HEK293 (cell line): ENCODE measurements at regions not wholly inside any gene's neighbourhood (a gene's known extent, or its start where the extent isn't known, plus 50 kb on each side); places are given as distances from the start of the nearest gene placed in this dataset.

Source experiments
- CTCF ChIA-PET: fragments of 350-600 bp; formaldehyde crosslinking; extraction: SDS; loops from one replicate; lab custom pipeline; 2021; ENCODE audit warnings: antibody characterized with exemption; lab: Yijun Ruan, JAX
- POLR2A ChIA-PET: fragments of 300-600 bp; formaldehyde crosslinking; extraction: SDS; loops from one replicate; lab custom pipeline; 2020; ENCODE audit warnings: antibody characterized with exemption, inconsistent platforms; lab: Yijun Ruan, JAX
- H3K27ac ChIP-seq: fragments of 200-500 bp; sonication (Bioruptor generic); 2 replicates; pipeline ENCODE4 v1.5.1; 2014; ENCODE audit warnings: low read depth, low read length, control low read depth, inconsistent platforms; ENCODE audit errors: extremely low read depth
- H3K36me3 ChIP-seq, 2 experiments: fragments of 200-500 bp in 1 of 2; sonication (Bioruptor generic) in 1 of 2; 1 replicate in 1 of 2; 2 replicates in 1 of 2; pipeline ENCODE4 v1.5.1; 2014 to 2017; ENCODE audit warnings: inconsistent platforms in 2 of 2, low read length in 2 of 2; ENCODE audit not compliant: control insufficient read depth in 2 of 2, insufficient read depth in 1 of 2
- H3K4me1 ChIP-seq: fragments of 200-500 bp; sonication (Bioruptor generic); 2 replicates; pipeline ENCODE4 v1.5.1; 2014; ENCODE audit warnings: mild to moderate bottlenecking, low read length, inconsistent platforms; ENCODE audit not compliant: control insufficient read depth, insufficient read depth
- H3K4me3 ChIP-seq: 2 replicates; pipeline ENCODE4 v1.5.1; 2011; ENCODE audit warnings: low read depth, mild to moderate bottlenecking, control low read depth, low read length, moderate library complexity
- H3K9me3 ChIP-seq: fragments of 200-500 bp; sonication (Bioruptor generic); 2 replicates; pipeline ENCODE4 v1.5.1; 2014; ENCODE audit warnings: low read depth, low read length, inconsistent platforms; ENCODE audit not compliant: control insufficient read depth, insufficient read depth
- BCL6B ChIP-seq: fragments of 450-650 bp; formaldehyde crosslinking; IDR thresholded peaks from 2 replicates; pipeline ENCODE4 v1.5.1; 2017; ENCODE audit warnings: missing biosample characterization, missing genetic modification characterization
- CTCF ChIP-seq: fragments of 450-650 bp; formaldehyde crosslinking; IDR thresholded peaks from 2 replicates; pipeline ENCODE4 v1.5.1; 2016; ENCODE audit warnings: missing biosample characterization, missing genetic modification characterization
- HIC1 ChIP-seq: fragments of 450-650 bp; formaldehyde crosslinking; IDR thresholded peaks from 2 replicates; pipeline ENCODE4 v1.5.1; 2016; ENCODE audit warnings: missing biosample characterization, missing genetic modification characterization
- RBAK ChIP-seq: fragments of 450-650 bp; formaldehyde crosslinking; IDR thresholded peaks from 2 replicates; pipeline ENCODE4 v1.5.1; 2016; ENCODE audit warnings: missing biosample characterization, missing genetic modification characterization
- SALL2 ChIP-seq: fragments of 450-650 bp; formaldehyde crosslinking; IDR thresholded peaks from 2 replicates; pipeline ENCODE4 v1.5.0; 2017; ENCODE audit warnings: missing biosample characterization, mild to moderate bottlenecking, missing genetic modification characterization, borderline replicate concordance
- ZBTB49 ChIP-seq: fragments of 450-650 bp; formaldehyde crosslinking; IDR thresholded peaks from 2 replicates; pipeline ENCODE4 v1.5.1; 2016; ENCODE audit warnings: missing biosample characterization, missing genetic modification characterization, low read depth
- ZEB2 ChIP-seq: fragments of 450-650 bp; formaldehyde crosslinking; IDR thresholded peaks from 2 replicates; pipeline ENCODE4 v1.5.1; 2016; ENCODE audit warnings: missing biosample characterization, missing genetic modification characterization
- ZNF133 ChIP-seq: fragments of 450-650 bp; formaldehyde crosslinking; IDR thresholded peaks from 2 replicates; pipeline ENCODE4 v1.5.1; 2016; ENCODE audit warnings: missing biosample characterization, missing genetic modification characterization
- ZNF138 ChIP-seq: fragments of 450-650 bp; formaldehyde crosslinking; IDR thresholded peaks from 2 replicates; pipeline ENCODE4 v1.5.1; 2016; ENCODE audit warnings: missing biosample characterization, missing genetic modification characterization, borderline replicate concordance
- ZNF140 ChIP-seq: fragments of 450-650 bp; formaldehyde crosslinking; IDR thresholded peaks from 2 replicates; pipeline ENCODE4 v1.5.1; 2016; ENCODE audit warnings: missing biosample characterization, missing genetic modification characterization
- ZNF184 ChIP-seq: fragments of 450-650 bp; IDR thresholded peaks from 2 replicates; pipeline ENCODE4 v1.5.1; 2018; ENCODE audit warnings: missing biosample characterization, mild to moderate bottlenecking, missing genetic modification characterization
- ZNF19 ChIP-seq: fragments of 450-650 bp; formaldehyde crosslinking; IDR thresholded peaks from 2 replicates; pipeline ENCODE4; 2016; ENCODE audit warnings: missing biosample characterization, missing genetic modification characterization, low read depth
- ZNF248 ChIP-seq: fragments of 450-650 bp; formaldehyde crosslinking; IDR thresholded peaks from 2 replicates; pipeline ENCODE4 v1.5.1; 2017; ENCODE audit warnings: missing biosample characterization, missing genetic modification characterization
- ZNF280C ChIP-seq: fragments of 450-650 bp; formaldehyde crosslinking; IDR thresholded peaks from 2 replicates; pipeline ENCODE4 v1.5.1; 2016; ENCODE audit warnings: missing biosample characterization, missing genetic modification characterization
- ZNF350 ChIP-seq: fragments of 450-650 bp; formaldehyde crosslinking; IDR thresholded peaks from 2 replicates; pipeline ENCODE4 v1.5.0; 2017; ENCODE audit warnings: missing biosample characterization, mild to moderate bottlenecking, missing genetic modification characterization
- ZNF394 ChIP-seq: fragments of 450-650 bp; formaldehyde crosslinking; IDR thresholded peaks from 2 replicates; pipeline ENCODE4 v1.5.1; 2016; ENCODE audit warnings: missing biosample characterization, missing genetic modification characterization, mild to moderate bottlenecking, moderate library complexity, borderline replicate concordance
- ZNF514 ChIP-seq: fragments of 450-650 bp; formaldehyde crosslinking; IDR thresholded peaks from 2 replicates; pipeline ENCODE4 v1.5.1; 2016; ENCODE audit warnings: missing biosample characterization, missing genetic modification characterization
- ZNF558 ChIP-seq: fragments of 450-650 bp; formaldehyde crosslinking; IDR thresholded peaks from 2 replicates; pipeline ENCODE4 v1.5.1; 2016; ENCODE audit warnings: missing biosample characterization, missing genetic modification characterization
- ZNF561 ChIP-seq: fragments of 450-650 bp; IDR thresholded peaks from 2 replicates; pipeline ENCODE4 v1.5.1; 2018; ENCODE audit warnings: missing biosample characterization, missing genetic modification characterization, borderline replicate concordance
- ZNF623 ChIP-seq: fragments of 450-650 bp; formaldehyde crosslinking; IDR thresholded peaks from 2 replicates; pipeline ENCODE4 v1.5.1; 2016; ENCODE audit warnings: missing biosample characterization, missing genetic modification characterization
- ZNF658 ChIP-seq: fragments of 450-650 bp; formaldehyde crosslinking; IDR thresholded peaks from 2 replicates; pipeline ENCODE4; 2016; ENCODE audit warnings: missing biosample characterization, missing genetic modification characterization
- ZNF660 ChIP-seq: fragments of 450-650 bp; IDR thresholded peaks from 2 replicates; pipeline ENCODE4 v1.5.1; 2018; ENCODE audit warnings: missing biosample characterization, mild to moderate bottlenecking, missing genetic modification characterization
- ZNF664 ChIP-seq: fragments of 450-650 bp; formaldehyde crosslinking; IDR thresholded peaks from 2 replicates; pipeline ENCODE4 v1.5.1; 2016; ENCODE audit warnings: missing biosample characterization, missing genetic modification characterization
- ZNF692 ChIP-seq: fragments of 450-650 bp; formaldehyde crosslinking; IDR thresholded peaks from 2 replicates; pipeline ENCODE4 v1.5.1; 2016; ENCODE audit warnings: missing biosample characterization, missing genetic modification characterization
- ZNF776 ChIP-seq: fragments of 450-650 bp; formaldehyde crosslinking; IDR thresholded peaks from 2 replicates; pipeline ENCODE4 v1.5.0; 2017; ENCODE audit warnings: missing biosample characterization, missing genetic modification characterization, borderline replicate concordance

- no peak for TF ChIP-seq ZNF660 (tag by site-specific recombination)
- TF ChIP-seq ZNF776 (tag by site-specific recombination) = no peak
- no peak for TF ChIP-seq ZBTB49 (tag by site-specific recombination)
- TF ChIP-seq HIC1 (tag by site-specific recombination) = no peak
- TF ChIP-seq ZNF558 (tag by site-specific recombination) = no peak
- TF ChIP-seq BCL6B = no peak
- no peak for TF ChIP-seq RBAK (tag by site-specific recombination)
- TF ChIP-seq ZNF184 = no peak
- no peak for TF ChIP-seq ZNF623 (tag by site-specific recombination)
- TF ChIP-seq ZNF692 (tag by site-specific recombination) = no peak
- no peak for TF ChIP-seq ZNF350
- no peak for TF ChIP-seq ZNF140 (tag by site-specific recombination)
- TF ChIP-seq ZNF133 = no peak
- TF ChIP-seq ZEB2 (tag by site-specific recombination) = no peak
- no peak for TF ChIP-seq ZNF658 (tag by site-specific recombination)
- Histone ChIP-seq H3K36me3 (no peaks in the 10 kb centered on the region), H3K9me3 (no peaks in the 10 kb centered on the region), H3K27ac (no peak overlapping the region), H3K4me1 (no peaks in the 10 kb centered on the region), H3K4me3 (no peak overlapping the region)
- POLR2A ChIA-PET = no interaction called here
- CTCF ChIA-PET = no interaction called here
Observed at GRCh38 chr12:98345308-98345876, 170.0 kb upstream of the TMPO start.

- Histone ChIP-seq H3K4me3 (no peak overlapping the region), H3K27ac (no peak overlapping the region)
- TF ChIP-seq ZNF561 (tag by site-specific recombination) = no peak
- TF ChIP-seq CTCF (tag by site-specific recombination) = no peak
- TF ChIP-seq ZNF394 (tag by site-specific recombination) = no peak
- TF ChIP-seq ZNF280C (tag by site-specific recombination) = no peak
- TF ChIP-seq ZNF664 (tag by site-specific recombination) = no peak
- no peak for TF ChIP-seq ZNF138 (tag by site-specific recombination)
- TF ChIP-seq ZNF19 (tag by site-specific recombination) = no peak
- no peak for TF ChIP-seq SALL2 (tag by site-specific recombination)
- no peak for TF ChIP-seq ZNF514 (tag by site-specific recombination)
- no peak for TF ChIP-seq ZNF248
- TF ChIP-seq, all 188 proteins: peak for 0
- POLR2A ChIA-PET = no interaction called here
- H3K9me3 ChIP-seq = no peaks in the 10 kb centered on the region
- CTCF ChIA-PET = no interaction called here
- H3K36me3 ChIP-seq = no peaks in the 10 kb centered on the region
- no peaks in the 10 kb centered on the region for H3K4me1 ChIP-seq
Observed at GRCh38 chr12:98351089-98351488, 164.3 kb upstream of the TMPO start.
